HL-60 (cell line): ENCODE measurements at regions not wholly inside any gene's neighbourhood (a gene's known extent, or its start where the extent isn't known, plus 50 kb on each side); places are given as distances from the start of the nearest gene placed in this dataset.

Experiments used
- POLR2AphosphoS5 ChIP-seq: IDR thresholded peaks from 2 replicates; pipeline ENCODE4 v1.6.1; 2012; ENCODE audit warnings: low read depth
- TF ChIP-seq, protein P1 (sequence below): IDR thresholded peaks from one replicate; pipeline ENCODE4 v1.5.1; 2011; ENCODE audit warnings: low read length, control low read depth, inconsistent platforms; ENCODE audit not compliant: insufficient read depth
- TF ChIP-seq, protein P2 (sequence below): IDR thresholded peaks from 2 replicates; pipeline ENCODE4 v1.6.1; 2012; ENCODE audit warnings: low read depth; ENCODE audit not compliant: insufficient replicate concordance

GRCh38 chr7:7098280-7098818, 84.0 kb upstream of the C1GALT1 start:
- TF ChIP-seq, protein P1, sequence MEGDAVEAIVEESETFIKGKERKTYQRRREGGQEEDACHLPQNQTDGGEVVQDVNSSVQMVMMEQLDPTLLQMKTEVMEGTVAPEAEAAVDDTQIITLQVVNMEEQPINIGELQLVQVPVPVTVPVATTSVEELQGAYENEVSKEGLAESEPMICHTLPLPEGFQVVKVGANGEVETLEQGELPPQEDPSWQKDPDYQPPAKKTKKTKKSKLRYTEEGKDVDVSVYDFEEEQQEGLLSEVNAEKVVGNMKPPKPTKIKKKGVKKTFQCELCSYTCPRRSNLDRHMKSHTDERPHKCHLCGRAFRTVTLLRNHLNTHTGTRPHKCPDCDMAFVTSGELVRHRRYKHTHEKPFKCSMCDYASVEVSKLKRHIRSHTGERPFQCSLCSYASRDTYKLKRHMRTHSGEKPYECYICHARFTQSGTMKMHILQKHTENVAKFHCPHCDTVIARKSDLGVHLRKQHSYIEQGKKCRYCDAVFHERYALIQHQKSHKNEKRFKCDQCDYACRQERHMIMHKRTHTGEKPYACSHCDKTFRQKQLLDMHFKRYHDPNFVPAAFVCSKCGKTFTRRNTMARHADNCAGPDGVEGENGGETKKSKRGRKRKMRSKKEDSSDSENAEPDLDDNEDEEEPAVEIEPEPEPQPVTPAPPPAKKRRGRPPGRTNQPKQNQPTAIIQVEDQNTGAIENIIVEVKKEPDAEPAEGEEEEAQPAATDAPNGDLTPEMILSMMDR = no peak
- TF ChIP-seq POLR2AphosphoS5 = no peak
- TF ChIP-seq, protein P2, sequence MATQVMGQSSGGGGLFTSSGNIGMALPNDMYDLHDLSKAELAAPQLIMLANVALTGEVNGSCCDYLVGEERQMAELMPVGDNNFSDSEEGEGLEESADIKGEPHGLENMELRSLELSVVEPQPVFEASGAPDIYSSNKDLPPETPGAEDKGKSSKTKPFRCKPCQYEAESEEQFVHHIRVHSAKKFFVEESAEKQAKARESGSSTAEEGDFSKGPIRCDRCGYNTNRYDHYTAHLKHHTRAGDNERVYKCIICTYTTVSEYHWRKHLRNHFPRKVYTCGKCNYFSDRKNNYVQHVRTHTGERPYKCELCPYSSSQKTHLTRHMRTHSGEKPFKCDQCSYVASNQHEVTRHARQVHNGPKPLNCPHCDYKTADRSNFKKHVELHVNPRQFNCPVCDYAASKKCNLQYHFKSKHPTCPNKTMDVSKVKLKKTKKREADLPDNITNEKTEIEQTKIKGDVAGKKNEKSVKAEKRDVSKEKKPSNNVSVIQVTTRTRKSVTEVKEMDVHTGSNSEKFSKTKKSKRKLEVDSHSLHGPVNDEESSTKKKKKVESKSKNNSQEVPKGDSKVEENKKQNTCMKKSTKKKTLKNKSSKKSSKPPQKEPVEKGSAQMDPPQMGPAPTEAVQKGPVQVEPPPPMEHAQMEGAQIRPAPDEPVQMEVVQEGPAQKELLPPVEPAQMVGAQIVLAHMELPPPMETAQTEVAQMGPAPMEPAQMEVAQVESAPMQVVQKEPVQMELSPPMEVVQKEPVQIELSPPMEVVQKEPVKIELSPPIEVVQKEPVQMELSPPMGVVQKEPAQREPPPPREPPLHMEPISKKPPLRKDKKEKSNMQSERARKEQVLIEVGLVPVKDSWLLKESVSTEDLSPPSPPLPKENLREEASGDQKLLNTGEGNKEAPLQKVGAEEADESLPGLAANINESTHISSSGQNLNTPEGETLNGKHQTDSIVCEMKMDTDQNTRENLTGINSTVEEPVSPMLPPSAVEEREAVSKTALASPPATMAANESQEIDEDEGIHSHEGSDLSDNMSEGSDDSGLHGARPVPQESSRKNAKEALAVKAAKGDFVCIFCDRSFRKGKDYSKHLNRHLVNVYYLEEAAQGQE = no peak
